ENCODE measurements at regions not wholly inside any gene's neighbourhood (a gene's known extent, or its start where the extent isn't known, plus 50 kb on each side); places are given as distances from the start of the nearest gene placed in this dataset.

DNA sequence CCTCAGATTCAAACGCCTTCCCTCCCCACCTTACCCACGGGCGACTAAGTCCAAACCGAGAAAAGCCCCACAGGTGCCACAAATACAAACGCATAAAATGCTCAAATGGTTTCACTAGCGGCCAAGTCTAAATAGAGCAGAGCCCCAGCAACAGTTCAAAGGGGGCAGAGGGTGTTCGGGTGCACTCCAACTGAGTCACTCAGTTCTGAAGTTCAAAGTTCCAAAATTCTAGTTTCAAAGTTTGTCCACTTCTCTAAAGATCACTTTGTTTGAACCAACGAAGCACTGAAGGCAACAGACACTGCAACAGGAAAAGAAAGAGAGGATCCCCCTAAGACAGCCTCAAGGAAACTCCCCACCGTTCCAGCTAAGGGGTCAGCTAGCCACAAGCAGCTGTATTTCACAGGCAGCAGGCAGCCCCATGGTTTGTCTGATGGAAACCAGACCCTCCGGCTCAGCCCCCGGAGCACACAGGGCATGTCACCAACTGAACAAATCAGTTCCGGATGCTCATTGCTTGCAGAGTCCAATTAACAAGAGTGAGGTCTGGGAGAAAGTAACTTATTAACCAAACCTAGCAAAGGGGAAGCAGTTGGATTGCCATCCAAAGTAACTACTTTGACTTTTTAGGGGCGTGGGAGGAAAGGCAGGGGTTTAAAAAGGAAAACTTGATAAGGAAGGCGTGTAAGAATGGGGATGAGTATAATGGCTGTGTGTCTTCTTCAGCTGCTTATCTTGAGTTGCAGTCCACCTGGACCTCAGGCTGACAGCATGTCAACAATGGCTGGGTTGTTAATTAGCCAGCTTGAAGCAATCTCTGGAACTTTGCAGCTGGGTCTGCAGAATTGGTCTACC lies 1423.9 kb upstream of the PRMT6 start:
- DNase-seq (ENCODE audit: extremely low read depth, low read depth) = no peak
- TF ChIP-seq, protein P1, sequence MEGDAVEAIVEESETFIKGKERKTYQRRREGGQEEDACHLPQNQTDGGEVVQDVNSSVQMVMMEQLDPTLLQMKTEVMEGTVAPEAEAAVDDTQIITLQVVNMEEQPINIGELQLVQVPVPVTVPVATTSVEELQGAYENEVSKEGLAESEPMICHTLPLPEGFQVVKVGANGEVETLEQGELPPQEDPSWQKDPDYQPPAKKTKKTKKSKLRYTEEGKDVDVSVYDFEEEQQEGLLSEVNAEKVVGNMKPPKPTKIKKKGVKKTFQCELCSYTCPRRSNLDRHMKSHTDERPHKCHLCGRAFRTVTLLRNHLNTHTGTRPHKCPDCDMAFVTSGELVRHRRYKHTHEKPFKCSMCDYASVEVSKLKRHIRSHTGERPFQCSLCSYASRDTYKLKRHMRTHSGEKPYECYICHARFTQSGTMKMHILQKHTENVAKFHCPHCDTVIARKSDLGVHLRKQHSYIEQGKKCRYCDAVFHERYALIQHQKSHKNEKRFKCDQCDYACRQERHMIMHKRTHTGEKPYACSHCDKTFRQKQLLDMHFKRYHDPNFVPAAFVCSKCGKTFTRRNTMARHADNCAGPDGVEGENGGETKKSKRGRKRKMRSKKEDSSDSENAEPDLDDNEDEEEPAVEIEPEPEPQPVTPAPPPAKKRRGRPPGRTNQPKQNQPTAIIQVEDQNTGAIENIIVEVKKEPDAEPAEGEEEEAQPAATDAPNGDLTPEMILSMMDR (IDR thresholded peaks at IDR 0.05; ENCODE audit: low read depth, low read length, missing control alignments) = no peak
- H3K4me3 ChIP-seq (replicated peaks; ENCODE audit: low read depth, low read length) = no peak overlapping the region

DNA sequence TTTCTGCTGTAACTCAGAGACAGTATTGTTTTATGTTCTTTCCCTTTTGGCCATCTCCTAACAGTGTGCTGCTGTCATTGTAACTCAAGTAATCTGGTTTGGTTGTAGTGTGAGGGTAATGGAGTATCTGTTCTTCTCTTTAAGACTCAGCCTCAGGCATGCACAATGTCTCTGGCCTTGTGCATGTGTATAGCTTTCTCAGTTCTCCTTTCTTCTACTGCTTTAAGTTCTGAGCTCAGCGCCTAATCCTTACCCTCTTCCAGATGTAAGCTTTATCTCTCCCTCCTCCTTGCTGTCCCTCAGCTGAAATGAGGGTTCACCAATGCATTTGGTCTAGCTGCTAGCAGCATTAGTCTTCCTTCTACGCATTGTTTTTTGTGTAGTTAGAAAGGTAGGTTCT lies 1420.4 kb upstream of the PRMT6 start:
- TF ChIP-seq, protein P1 (IDR thresholded peaks at IDR 0.05; ENCODE audit: low read depth, low read length, missing control alignments) = no peak
- DNase-seq (ENCODE audit: extremely low read depth, low read depth) = no peak
- no peak overlapping the region for H3K4me3 ChIP-seq (replicated peaks; ENCODE audit: low read depth, low read length)

DNA sequence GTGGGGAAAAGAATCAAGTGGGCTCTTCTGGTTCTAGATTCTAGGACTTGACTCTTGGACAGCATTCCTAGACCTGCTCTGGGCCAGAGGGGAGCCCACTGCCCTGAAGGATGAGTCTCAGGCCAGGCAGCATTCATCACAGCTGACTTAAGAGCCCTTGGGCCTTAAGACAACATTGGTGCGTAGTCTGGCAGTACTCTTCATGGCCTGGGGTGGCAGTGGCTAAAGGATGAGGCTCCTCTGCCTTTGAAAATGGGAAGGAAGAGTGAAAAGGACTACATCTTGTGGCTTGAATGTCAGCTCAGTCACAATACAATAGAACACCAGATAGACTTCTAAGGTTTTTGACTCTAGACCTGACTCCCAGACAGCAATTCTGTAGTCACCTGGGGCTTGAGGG lies 1415.1 kb upstream of the PRMT6 start:
- TF ChIP-seq, protein P1 (IDR thresholded peaks at IDR 0.05; ENCODE audit: low read depth, low read length, missing control alignments) = no peak
- DNase-seq (ENCODE audit: extremely low read depth, low read depth) = no peak

DNA sequence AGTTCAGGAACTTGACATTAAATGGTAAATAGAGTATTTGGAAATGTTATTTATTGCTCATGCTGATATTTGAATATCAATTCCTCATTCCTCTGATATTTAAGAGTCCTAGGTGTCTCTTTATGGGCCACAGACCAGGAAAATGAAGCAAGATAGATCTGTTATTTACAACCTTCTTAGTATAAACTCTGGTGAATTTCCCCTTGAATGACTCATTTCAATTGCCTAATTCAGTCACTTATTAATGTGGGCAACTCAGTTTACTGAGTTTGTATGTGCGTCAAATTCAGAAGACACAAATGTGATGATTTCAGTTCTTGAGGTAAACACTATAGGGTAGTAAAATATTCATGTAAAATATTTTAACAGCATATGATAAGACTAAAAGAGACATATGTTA lies 1404.4 kb upstream of the PRMT6 start:
- no peak for DNase-seq (ENCODE audit: extremely low read depth, low read depth)
- TF ChIP-seq, protein P1 (IDR thresholded peaks at IDR 0.05; ENCODE audit: low read depth, low read length, missing control alignments) = no peak
- no peak overlapping the region for H3K4me3 ChIP-seq (replicated peaks; ENCODE audit: low read depth, low read length)

More for the DNA sequence above, 1415.1 kb upstream of the PRMT6 start:
- no peak overlapping the region for H3K4me3 ChIP-seq (replicated peaks; ENCODE audit: low read depth, low read length)

DNA sequence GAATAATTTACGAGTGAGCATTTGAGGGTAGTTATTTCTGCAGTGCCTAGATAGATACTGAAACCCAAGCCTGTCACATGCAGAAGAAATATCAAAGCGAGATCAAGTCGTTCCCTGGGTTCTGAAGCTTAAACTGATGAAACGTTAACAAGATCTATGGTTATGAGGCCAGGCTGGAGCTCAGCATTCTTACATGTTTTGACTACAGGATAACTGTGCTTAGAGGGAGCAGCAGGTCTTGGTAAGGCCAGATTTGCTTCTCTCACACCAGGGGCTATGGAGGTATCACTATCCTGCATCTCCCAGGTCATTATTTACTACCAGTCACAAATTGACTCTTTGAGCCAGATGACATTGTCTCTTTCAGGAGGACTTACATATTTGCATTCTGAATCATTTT lies 1401.4 kb upstream of the PRMT6 start:
- no peak overlapping the region for H3K4me3 ChIP-seq (replicated peaks; ENCODE audit: low read depth, low read length)
- TF ChIP-seq, protein P1 (IDR thresholded peaks at IDR 0.05; ENCODE audit: low read depth, low read length, missing control alignments) = no peak
- DNase-seq (ENCODE audit: extremely low read depth, low read depth) = no peak

DNA sequence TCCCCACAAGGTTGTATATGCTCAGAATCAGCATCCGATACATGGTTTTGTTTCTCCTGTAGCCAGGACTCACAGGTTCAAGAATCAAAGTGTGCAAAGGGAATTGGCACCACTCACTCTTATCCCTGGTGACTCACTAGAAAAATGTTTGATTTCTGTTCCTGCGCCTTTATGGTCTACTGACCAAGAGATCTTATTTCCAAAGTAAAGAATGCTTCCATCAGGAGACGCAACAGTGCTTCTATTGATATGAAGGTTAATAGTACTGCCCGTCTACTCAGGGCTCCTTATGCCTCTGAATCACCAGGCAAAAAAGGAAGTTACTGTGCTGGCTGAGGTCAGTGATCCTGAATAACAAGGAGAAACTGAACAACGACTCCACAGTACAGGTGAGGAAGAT lies 1392.0 kb upstream of the PRMT6 start:
- H3K4me3 ChIP-seq (replicated peaks; ENCODE audit: low read depth, low read length) = no peak overlapping the region
- TF ChIP-seq, protein P1 (IDR thresholded peaks at IDR 0.05; ENCODE audit: low read depth, low read length, missing control alignments) = no peak
- DNase-seq (ENCODE audit: extremely low read depth, low read depth) = no peak
